ENCODE measurements at regions not wholly inside any gene's neighbourhood (a gene's known extent, or its start where the extent isn't known, plus 50 kb on each side); places are given as distances from the start of the nearest gene placed in this dataset.
"Not testable (repeated sequence)": the region's sequence is repeated elsewhere in the genome, so short reads cannot be mapped to it uniquely, and the experiment has no call there.

- no peaks in the 10 kb centered on the region for H3K4me1 ChIP-seq
- peaks cover 4% of the 10 kb centered on the region for H3K9me3 ChIP-seq (replicated peaks)
- H3K36me3 ChIP-seq, result no peaks in the 10 kb centered on the region
- intact Hi-C loops (cut with micrococcal nuclease), result no loop called here
- no peak overlapping the region for H3K27ac ChIP-seq (replicated peaks)
- no peak for TF ChIP-seq CTCF (IDR thresholded peaks at IDR 0.05; ENCODE audit: borderline replicate concordance)
- no peak overlapping the region for H3K4me3 ChIP-seq
- DNase-seq, result no peak
- no peaks in the 10 kb centered on the region for H3K27me3 ChIP-seq (ENCODE audit: low read depth)
These were observed 325.7 kb upstream of the STXBP6 start for GRCh38 chr14:25375639-25376038.

- Histone ChIP-seq H3K36me3 (no peaks in the 10 kb centered on the region), H3K4me1 (no peaks in the 10 kb centered on the region), H3K27ac (replicated peaks) (no peak overlapping the region), H3K9me3 (replicated peaks) (no peaks in the 10 kb centered on the region), H3K4me3 (no peak overlapping the region), H3K27me3 (ENCODE audit: low read depth) (no peaks in the 10 kb centered on the region)
- TF ChIP-seq CTCF (IDR thresholded peaks at IDR 0.05; ENCODE audit: borderline replicate concordance), result no peak
- DNase-seq, result no peak
- intact Hi-C loops (cut with micrococcal nuclease), result no loop called here
These were observed 321.1 kb upstream of the STXBP6 start for GRCh38 chr14:25371068-25371467.

GRCh38 chr14:25370057-25370456, 320.1 kb upstream of the STXBP6 start:
- H3K4me1 ChIP-seq; H3K27me3 ChIP-seq (ENCODE audit: low read depth); intact Hi-C loops (cut with micrococcal nuclease); H3K9me3 ChIP-seq (replicated peaks); H3K36me3 ChIP-seq; H3K4me3 ChIP-seq; H3K27ac ChIP-seq (replicated peaks); DNase-seq: not testable (repeated sequence)

- Histone ChIP-seq H3K27me3 (ENCODE audit: low read depth) (no peaks in the 10 kb centered on the region), H3K27ac (replicated peaks) (no peak overlapping the region), H3K4me3 (no peak overlapping the region), H3K4me1 (no peaks in the 10 kb centered on the region), H3K9me3 (replicated peaks) (no peaks in the 10 kb centered on the region), H3K36me3 (no peaks in the 10 kb centered on the region)
- DNase-seq, result no peak
- intact Hi-C loops (cut with micrococcal nuclease), result no loop called here
- TF ChIP-seq CTCF (IDR thresholded peaks at IDR 0.05; ENCODE audit: borderline replicate concordance), result no peak
These were observed 308.4 kb upstream of the STXBP6 start for GRCh38 chr14:25358330-25358729.

- no peaks in the 10 kb centered on the region for H3K27me3 ChIP-seq (ENCODE audit: low read depth)
- H3K4me1 ChIP-seq, result no peaks in the 10 kb centered on the region
- intact Hi-C loops (cut with micrococcal nuclease), result no loop called here
- no peak overlapping the region for H3K27ac ChIP-seq (replicated peaks)
- H3K4me3 ChIP-seq, result no peak overlapping the region
- no peak for DNase-seq
- H3K36me3 ChIP-seq, result no peaks in the 10 kb centered on the region
- H3K9me3 ChIP-seq (replicated peaks), result no peaks in the 10 kb centered on the region
- no peak for TF ChIP-seq CTCF (IDR thresholded peaks at IDR 0.05; ENCODE audit: borderline replicate concordance)
These were observed 301.3 kb upstream of the STXBP6 start for GRCh38 chr14:25351269-25351668.

GRCh38 chr14:25350802-25351201, 300.9 kb upstream of the STXBP6 start:
- Histone ChIP-seq H3K4me3 (no peak overlapping the region), H3K27ac (replicated peaks) (no peak overlapping the region), H3K27me3 (ENCODE audit: low read depth) (no peaks in the 10 kb centered on the region), H3K36me3 (no peaks in the 10 kb centered on the region), H3K4me1 (no peaks in the 10 kb centered on the region), H3K9me3 (replicated peaks) (no peaks in the 10 kb centered on the region)
- no peak for TF ChIP-seq CTCF (IDR thresholded peaks at IDR 0.05; ENCODE audit: borderline replicate concordance)
- intact Hi-C loops (cut with micrococcal nuclease), result no loop called here
- no peak for DNase-seq
